Sigmoid colon (tissue), 3 donors: ENCODE measurements at regions not wholly inside any gene's neighbourhood (a gene's known extent, or its start where the extent isn't known, plus 50 kb on each side); places are given as distances from the start of the nearest gene placed in this dataset.

ENCODE experiments used
- CTCF ChIP-seq, 4 experiments: fragments of 450-650 bp in 3 of 4; fragments of 200-600 bp in 1 of 4; IDR thresholded peaks; one replicate each; pipeline ENCODE4 v1.5.1; 2016 to 2019; ENCODE audit warnings: antibody characterized with exemption in 4 of 4, mild to moderate bottlenecking in 3 of 4, moderate library complexity in 2 of 4
- POLR2A ChIP-seq, 2 donors: fragments of 450-650 bp; IDR thresholded peaks; one replicate each; pipeline ENCODE4 v1.6.1; 2016; ENCODE audit warnings: antibody characterized with exemption in 2 of 2, mild to moderate bottlenecking in 2 of 2, moderate library complexity in 2 of 2

- TF ChIP-seq CTCF (IDR thresholded peaks at IDR 0.05) (no peak), POLR2A (IDR thresholded peaks at IDR 0.05) (no peak)
Measured at GRCh38 chr1:30045304-30046090, 677.9 kb downstream of the MATN1 start.
